ENCODE measurements at regions not wholly inside any gene's neighbourhood (a gene's known extent, or its start where the extent isn't known, plus 50 kb on each side); places are given as distances from the start of the nearest gene placed in this dataset.

- CTCF ChIA-PET: interaction anchor here (0.7 kb wide), 1 partner anchor 9 kb away, joined by 3 read pairs; no protein-coding TSS in a partner anchor
- BruUV-seq (replicated peaks): no TSS peak
- H3K9me3 ChIP-seq (ENCODE audit: low read depth, low read length, poor library complexity, severe bottlenecking): no peaks in the 10 kb centered on the region
- TF ChIP-seq, protein P1, sequence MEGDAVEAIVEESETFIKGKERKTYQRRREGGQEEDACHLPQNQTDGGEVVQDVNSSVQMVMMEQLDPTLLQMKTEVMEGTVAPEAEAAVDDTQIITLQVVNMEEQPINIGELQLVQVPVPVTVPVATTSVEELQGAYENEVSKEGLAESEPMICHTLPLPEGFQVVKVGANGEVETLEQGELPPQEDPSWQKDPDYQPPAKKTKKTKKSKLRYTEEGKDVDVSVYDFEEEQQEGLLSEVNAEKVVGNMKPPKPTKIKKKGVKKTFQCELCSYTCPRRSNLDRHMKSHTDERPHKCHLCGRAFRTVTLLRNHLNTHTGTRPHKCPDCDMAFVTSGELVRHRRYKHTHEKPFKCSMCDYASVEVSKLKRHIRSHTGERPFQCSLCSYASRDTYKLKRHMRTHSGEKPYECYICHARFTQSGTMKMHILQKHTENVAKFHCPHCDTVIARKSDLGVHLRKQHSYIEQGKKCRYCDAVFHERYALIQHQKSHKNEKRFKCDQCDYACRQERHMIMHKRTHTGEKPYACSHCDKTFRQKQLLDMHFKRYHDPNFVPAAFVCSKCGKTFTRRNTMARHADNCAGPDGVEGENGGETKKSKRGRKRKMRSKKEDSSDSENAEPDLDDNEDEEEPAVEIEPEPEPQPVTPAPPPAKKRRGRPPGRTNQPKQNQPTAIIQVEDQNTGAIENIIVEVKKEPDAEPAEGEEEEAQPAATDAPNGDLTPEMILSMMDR (conservative IDR thresholded peaks at IDR 0.05; ENCODE audit: low read depth, low read length): no peak
- TF ChIP-seq EZH2 (IDR thresholded peaks at IDR 0.05; ENCODE audit: borderline replicate concordance, low read depth, low read length, poor library complexity, severe bottlenecking): no peak
- intact Hi-C loops (cut with micrococcal nuclease; ENCODE audit: unreplicated experiment): no loop called here
- DNase-seq (ENCODE audit: low spot score): peak; percentile 64
- POLR2A ChIA-PET (ENCODE audit: low non-redundant PET): no interaction called here
- H3K27me3 ChIP-seq (replicated peaks; ENCODE audit: insufficient read depth, low read depth, low read length, poor library complexity): no peaks in the 10 kb centered on the region
- H3K4me1 ChIP-seq (ENCODE audit: insufficient read depth, low read length, poor library complexity, severe bottlenecking): peaks cover 56% of the 10 kb centered on the region
- H3K36me3 ChIP-seq (ENCODE audit: insufficient read depth, low read length, poor library complexity, severe bottlenecking): no peaks in the 10 kb centered on the region
- no peak overlapping the region for H3K4me3 ChIP-seq (ENCODE audit: low read depth, low read length, poor library complexity, severe bottlenecking)
- no peak overlapping the region for H3K27ac ChIP-seq (ENCODE audit: low read depth, low read length, poor library complexity, severe bottlenecking)
Observed at GRCh38 chr7:130996833-130997231, 262.8 kb upstream of the KLF14 start.

DNA sequence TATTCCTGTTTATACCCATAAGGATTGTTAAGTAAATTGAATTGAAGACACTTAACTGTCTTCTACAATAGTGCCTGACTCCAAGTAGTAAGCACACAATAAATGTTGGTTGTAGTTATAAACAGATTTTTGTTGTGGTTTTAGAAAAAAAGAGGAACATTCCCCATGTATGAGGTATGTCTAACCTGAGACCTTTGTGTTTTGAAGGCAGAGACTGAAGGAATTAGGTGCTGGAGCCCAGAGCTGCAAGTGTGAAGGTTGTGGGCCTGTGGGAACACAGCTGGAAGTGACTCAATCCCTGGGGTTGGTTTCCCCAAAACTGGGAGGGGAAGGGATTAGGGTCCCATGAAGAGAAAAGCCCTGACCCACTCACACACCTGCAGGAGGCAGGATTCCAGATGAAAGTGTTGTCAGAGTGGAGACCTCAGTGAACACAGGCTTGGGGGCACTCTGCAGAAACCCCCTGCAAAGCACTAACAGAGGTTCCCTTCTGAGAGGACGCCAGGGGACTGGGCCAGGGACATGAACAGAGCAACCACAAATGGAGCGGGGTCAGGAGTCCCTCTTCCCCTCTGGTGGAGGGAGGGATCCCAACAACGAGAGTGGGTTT lies 265.1 kb upstream of the KLF14 start:
- intact Hi-C loops (cut with micrococcal nuclease; ENCODE audit: unreplicated experiment): no loop called here
- peaks cover 54% of the 10 kb centered on the region for H3K4me1 ChIP-seq (ENCODE audit: insufficient read depth, low read length, poor library complexity, severe bottlenecking)
- H3K9me3 ChIP-seq (ENCODE audit: low read depth, low read length, poor library complexity, severe bottlenecking): peaks cover 11% of the 10 kb centered on the region
- CTCF ChIA-PET: no interaction called here
- no peak overlapping the region for H3K4me3 ChIP-seq (ENCODE audit: low read depth, low read length, poor library complexity, severe bottlenecking)
- peak overlapping the region; percentile 20 for H3K27ac ChIP-seq (ENCODE audit: low read depth, low read length, poor library complexity, severe bottlenecking)
- no peak for DNase-seq (ENCODE audit: low spot score)
- H3K27me3 ChIP-seq (replicated peaks; ENCODE audit: insufficient read depth, low read depth, low read length, poor library complexity): no peaks in the 10 kb centered on the region
- POLR2A ChIA-PET (ENCODE audit: low non-redundant PET): no interaction called here
- no TSS peak for BruUV-seq (replicated peaks)
- TF ChIP-seq, protein P1 (conservative IDR thresholded peaks at IDR 0.05; ENCODE audit: low read depth, low read length): no peak
- no peak for TF ChIP-seq EZH2 (IDR thresholded peaks at IDR 0.05; ENCODE audit: borderline replicate concordance, low read depth, low read length, poor library complexity, severe bottlenecking)
- H3K36me3 ChIP-seq (ENCODE audit: insufficient read depth, low read length, poor library complexity, severe bottlenecking): no peaks in the 10 kb centered on the region

DNA sequence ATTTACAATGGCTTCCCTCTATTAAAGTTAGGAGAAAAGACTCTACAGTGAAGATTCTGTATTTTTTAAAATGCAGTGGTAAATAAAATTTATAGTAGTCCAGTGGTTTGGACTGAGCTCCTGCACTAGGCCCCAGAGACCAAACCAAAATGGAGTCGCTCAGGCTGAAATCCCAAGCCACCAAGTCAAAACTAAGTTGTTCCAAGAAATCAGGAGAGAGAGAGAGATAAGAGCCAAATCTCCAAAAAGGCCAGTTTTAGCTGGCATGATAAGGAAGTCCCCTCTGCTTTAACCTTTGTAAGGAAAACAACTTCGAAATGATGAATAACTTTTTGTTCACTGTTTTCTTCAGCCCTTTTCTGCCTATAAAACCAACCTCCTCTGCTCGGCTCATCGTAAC lies 265.9 kb upstream of the KLF14 start:
- no TSS peak for BruUV-seq (replicated peaks)
- TF ChIP-seq EZH2 (IDR thresholded peaks at IDR 0.05; ENCODE audit: borderline replicate concordance, low read depth, low read length, poor library complexity, severe bottlenecking): no peak
- TF ChIP-seq, protein P1 (conservative IDR thresholded peaks at IDR 0.05; ENCODE audit: low read depth, low read length): no peak
- Histone ChIP-seq H3K27ac (ENCODE audit: low read depth, low read length, poor library complexity, severe bottlenecking) (peak overlapping the region; percentile 20), H3K27me3 (replicated peaks; ENCODE audit: insufficient read depth, low read depth, low read length, poor library complexity) (no peaks in the 10 kb centered on the region), H3K4me1 (ENCODE audit: insufficient read depth, low read length, poor library complexity, severe bottlenecking) (peaks cover 45% of the 10 kb centered on the region), H3K4me3 (ENCODE audit: low read depth, low read length, poor library complexity, severe bottlenecking) (no peak overlapping the region), H3K36me3 (ENCODE audit: insufficient read depth, low read length, poor library complexity, severe bottlenecking) (no peaks in the 10 kb centered on the region), H3K9me3 (ENCODE audit: low read depth, low read length, poor library complexity, severe bottlenecking) (peaks cover 11% of the 10 kb centered on the region)
- intact Hi-C loops (cut with micrococcal nuclease; ENCODE audit: unreplicated experiment): no loop called here
- ChIA-PET POLR2A (ENCODE audit: low non-redundant PET) (no interaction called here), CTCF (no interaction called here)
- DNase-seq (ENCODE audit: low spot score): no peak

Data from A673 (cell line).